ENCODE measurements at regions not wholly inside any gene's neighbourhood (a gene's known extent, or its start where the extent isn't known, plus 50 kb on each side); places are given as distances from the start of the nearest gene placed in this dataset.

DNA sequence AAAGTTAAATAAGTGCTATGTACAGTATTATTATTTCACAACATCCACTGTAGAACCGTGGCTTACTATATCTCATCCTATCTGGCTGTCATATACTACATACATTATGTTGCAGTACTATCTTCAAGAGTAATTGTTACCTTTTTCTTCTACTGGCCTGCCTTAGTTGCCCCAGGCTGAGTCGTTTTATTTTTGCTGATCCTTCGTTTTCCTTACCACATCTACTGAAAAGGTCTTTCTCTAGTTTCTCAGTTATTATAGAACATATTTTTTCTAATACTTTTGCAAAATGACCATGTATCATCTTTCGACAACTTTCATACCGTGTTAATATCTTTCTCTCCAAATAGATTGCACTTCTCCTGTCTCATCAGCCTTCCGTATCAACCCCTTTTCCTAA lies 523.1 kb downstream of the SOX5 start:
- in situ Hi-C loops (cut with MboI; ENCODE audit: low sequenced_read_pairs): no loop called here

DNA sequence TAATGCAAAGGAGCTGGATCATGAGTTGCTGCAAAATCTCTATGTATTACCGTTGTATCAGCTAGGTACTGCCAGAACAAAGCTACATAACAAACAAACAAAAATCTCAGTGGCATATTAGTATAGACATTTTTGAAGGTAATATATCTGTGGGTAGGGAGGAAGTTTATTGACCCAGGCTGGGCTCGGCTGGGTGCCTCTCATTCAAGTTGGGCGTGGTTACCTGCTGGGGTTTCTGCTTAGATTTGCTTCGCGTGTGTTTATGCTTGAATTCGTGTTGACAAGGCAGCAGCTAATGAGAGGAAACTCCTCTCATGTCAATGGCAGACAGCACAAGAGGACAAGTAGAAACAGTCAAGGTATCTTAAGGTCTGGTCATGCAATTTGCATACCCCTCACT lies 520.7 kb downstream of the SOX5 start:
- in situ Hi-C loops (cut with MboI; ENCODE audit: low sequenced_read_pairs): no loop called here

DNA sequence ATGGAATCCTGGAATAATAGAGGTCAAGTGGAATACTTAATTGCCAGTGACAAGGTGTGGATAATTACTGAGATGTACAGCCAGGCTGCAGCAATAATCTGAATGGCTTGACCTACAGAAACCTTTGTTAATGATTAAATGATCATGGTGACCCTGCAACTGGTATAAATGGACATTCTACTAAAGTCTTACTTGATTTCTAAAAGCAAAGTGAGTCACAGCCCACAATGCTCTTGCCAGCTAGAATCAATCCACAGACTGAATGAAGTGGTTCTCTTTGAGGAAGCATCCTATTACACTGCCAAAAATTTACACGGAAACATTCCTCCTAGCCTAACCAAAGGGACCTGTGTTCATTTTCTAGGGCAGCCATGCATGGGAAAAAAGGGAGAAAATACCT lies 518.5 kb downstream of the SOX5 start:
- in situ Hi-C loops (cut with MboI; ENCODE audit: low sequenced_read_pairs): no loop called here

DNA sequence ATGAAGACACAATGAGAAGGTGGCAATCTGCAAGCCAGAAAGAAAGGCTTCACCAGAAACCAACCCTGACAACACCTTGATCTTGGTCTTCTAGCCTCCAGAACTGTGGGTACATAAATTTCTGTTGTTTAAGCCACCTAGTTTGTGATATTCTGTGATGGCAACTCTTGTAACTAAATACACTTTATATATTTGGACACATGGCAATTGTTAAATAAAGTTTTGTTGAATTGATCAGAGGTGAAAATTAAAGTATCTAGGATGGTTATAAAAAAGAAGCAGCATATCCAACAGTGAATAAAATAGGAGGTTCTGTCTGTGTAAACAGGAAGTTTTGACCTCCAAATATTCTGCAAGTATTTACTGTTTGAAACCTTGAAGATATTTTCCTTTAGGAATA lies 516.3 kb downstream of the SOX5 start:
- in situ Hi-C loops (cut with MboI; ENCODE audit: low sequenced_read_pairs): no loop called here

GRCh38 chr12:23434154-23434553 lies 515.3 kb downstream of the SOX5 start:
- in situ Hi-C loops (cut with MboI; ENCODE audit: low sequenced_read_pairs): no loop called here

- in situ Hi-C loops (cut with MboI; ENCODE audit: low sequenced_read_pairs): no loop called here
Observed at GRCh38 chr12:23446746-23447145, 502.7 kb downstream of the SOX5 start.

- in situ Hi-C loops (cut with MboI; ENCODE audit: low sequenced_read_pairs): no loop called here
Observed at GRCh38 chr12:23450810-23451209, 498.7 kb downstream of the SOX5 start.

DNA sequence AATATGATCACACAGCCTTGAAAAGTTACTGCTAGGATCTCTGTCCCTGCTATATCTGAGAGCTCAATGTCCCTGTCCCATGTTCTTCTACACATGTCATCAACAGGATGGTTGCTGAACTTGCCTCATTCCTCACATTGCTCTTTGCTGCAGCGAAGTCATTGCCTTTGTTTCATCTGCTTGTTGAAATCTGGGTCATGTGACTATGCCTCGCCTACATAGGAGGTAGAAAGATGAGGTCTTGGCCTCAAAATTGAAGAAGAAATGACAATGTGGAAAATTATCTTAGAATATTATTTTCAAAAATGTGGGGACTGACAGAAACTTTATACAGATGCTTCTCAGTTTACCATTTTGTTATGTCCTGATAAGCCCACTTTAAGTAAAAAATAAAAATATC lies 494.2 kb downstream of the SOX5 start:
- in situ Hi-C loops (cut with MboI; ENCODE audit: low sequenced_read_pairs): no loop called here

- in situ Hi-C loops (cut with MboI; ENCODE audit: low sequenced_read_pairs): no loop called here
Observed at GRCh38 chr12:23458640-23459039, 490.8 kb downstream of the SOX5 start.

- in situ Hi-C loops (cut with MboI; ENCODE audit: low sequenced_read_pairs): no loop called here
Observed at GRCh38 chr12:23462546-23462945, 486.9 kb downstream of the SOX5 start.

DNA sequence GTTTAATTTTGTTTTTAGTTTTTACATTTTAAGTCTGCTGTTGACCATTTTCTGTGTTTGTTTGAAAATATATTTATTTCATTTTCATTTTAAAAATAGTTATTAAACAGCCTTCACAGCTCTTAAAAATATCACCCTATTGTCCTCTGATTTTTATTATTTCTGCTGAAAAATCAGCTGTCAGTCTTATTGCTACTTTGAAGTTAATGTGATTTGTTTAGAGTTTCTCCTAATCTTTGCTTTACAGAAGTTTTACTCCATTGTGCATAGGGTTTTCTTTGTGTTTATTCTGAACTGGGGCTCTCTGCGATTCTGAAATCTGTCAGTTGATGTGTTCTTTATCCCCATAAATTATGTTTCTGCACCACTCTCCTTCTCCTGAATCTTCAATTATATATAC lies 486.3 kb downstream of the SOX5 start:
- in situ Hi-C loops (cut with MboI; ENCODE audit: low sequenced_read_pairs): no loop called here

- in situ Hi-C loops (cut with MboI; ENCODE audit: low sequenced_read_pairs): no loop called here
Observed at GRCh38 chr12:23464241-23464812, 485.1 kb downstream of the SOX5 start.

GRCh38 chr12:23472329-23472971 lies 477.0 kb downstream of the SOX5 start:
- in situ Hi-C loops (cut with MboI; ENCODE audit: low sequenced_read_pairs): no loop called here

GRCh38 chr12:23473071-23473470 lies 476.4 kb downstream of the SOX5 start:
- in situ Hi-C loops (cut with MboI; ENCODE audit: low sequenced_read_pairs): no loop called here

GRCh38 chr12:23474438-23474976 lies 475.0 kb downstream of the SOX5 start:
- in situ Hi-C loops (cut with MboI; ENCODE audit: low sequenced_read_pairs): no loop called here

Data from HL-60/S4 (cell line).